SK-N-MC (cell line): ENCODE measurements at regions not wholly inside any gene's neighbourhood (a gene's known extent, or its start where the extent isn't known, plus 50 kb on each side); places are given as distances from the start of the nearest gene placed in this dataset.

Experiments
- EZH2 ChIP-seq: fragments of 200-600 bp; sonication (generic); IDR thresholded peaks from one replicate; pipeline ENCODE4 v1.6.1; 2017; ENCODE audit warnings: antibody characterized with exemption
- FOXP2 ChIP-seq: optimal IDR thresholded peaks from 2 replicates; pipeline ENCODE3; 2011; ENCODE audit warnings: mild to moderate bottlenecking, moderate library complexity; ENCODE audit not compliant: insufficient read depth; ENCODE audit errors: extremely low read length, control extremely low read depth
- POLR2AphosphoS5 ChIP-seq: IDR thresholded peaks from 2 replicates; pipeline ENCODE4 v1.6.1; 2012; ENCODE audit warnings: mild to moderate bottlenecking, low read depth, low read length, borderline replicate concordance

- TF ChIP-seq POLR2AphosphoS5 (no peak), EZH2 (no peak), FOXP2 (no peak)
These were observed 184.9 kb upstream of the ADCY1 start for GRCh38 chr7:45389073-45389872.
